GM19438 (cell line): ENCODE measurements at regions not wholly inside any gene's neighbourhood (a gene's known extent, or its start where the extent isn't known, plus 50 kb on each side); places are given as distances from the start of the nearest gene placed in this dataset.

Source experiments
- ATAC-seq: cut with Tn5 transposase; IDR thresholded peaks from one replicate; pipeline ENCODE4 v1.9.1; 2021; ENCODE audit warnings: low read depth; ENCODE audit not compliant: unreplicated experiment

- no peak for ATAC-seq
Measured at GRCh38 chr2:161570424-161571050, 53.7 kb upstream of the SLC4A10 start.

GRCh38 chr2:161571051-161571429, 53.2 kb upstream of the SLC4A10 start:
- ATAC-seq: no peak
